T-helper 1 cell treated with Interleukin-12 subunit alpha and Interleukin-12 subunit beta and Interleukin-4 antibody, amounts not matched to agents 30 ng/mL and 1 ng/mL, for 36 hours (primary cell): ENCODE measurements at regions not wholly inside any gene's neighbourhood (a gene's known extent, or its start where the extent isn't known, plus 50 kb on each side); places are given as distances from the start of the nearest gene placed in this dataset.

Experiments used
- intact Hi-C: fragments of 100-400 bp; cut with micrococcal nuclease; formaldehyde crosslinking; loops from one replicate; pipeline ENCODE4 v1.15.1; 2024

GRCh38 chr5:174189654-174190541 is 144.4 kb downstream of the NSG2 start:
- intact Hi-C loops: no loop called here

DNA sequence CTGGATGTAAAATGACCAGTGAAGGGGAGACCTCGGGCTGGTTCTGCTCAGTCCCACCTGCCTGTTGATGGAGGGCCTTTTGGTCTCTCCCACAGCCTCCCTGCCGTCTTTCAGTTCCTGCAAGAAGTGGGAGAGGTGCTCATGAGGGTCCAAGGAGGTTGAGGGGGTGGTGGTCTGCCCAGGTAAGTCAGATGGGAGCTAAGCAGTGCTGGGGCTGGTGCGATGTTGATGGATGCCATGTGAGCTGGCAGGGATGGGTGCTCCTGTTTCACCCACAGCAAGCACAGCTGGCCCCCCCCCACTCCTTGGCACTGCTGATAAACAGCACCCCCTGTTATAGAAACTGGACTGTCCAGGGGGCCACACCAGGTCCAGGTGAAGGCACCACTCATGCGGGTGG is 145.6 kb downstream of the NSG2 start:
- intact Hi-C loops: no loop called here

DNA sequence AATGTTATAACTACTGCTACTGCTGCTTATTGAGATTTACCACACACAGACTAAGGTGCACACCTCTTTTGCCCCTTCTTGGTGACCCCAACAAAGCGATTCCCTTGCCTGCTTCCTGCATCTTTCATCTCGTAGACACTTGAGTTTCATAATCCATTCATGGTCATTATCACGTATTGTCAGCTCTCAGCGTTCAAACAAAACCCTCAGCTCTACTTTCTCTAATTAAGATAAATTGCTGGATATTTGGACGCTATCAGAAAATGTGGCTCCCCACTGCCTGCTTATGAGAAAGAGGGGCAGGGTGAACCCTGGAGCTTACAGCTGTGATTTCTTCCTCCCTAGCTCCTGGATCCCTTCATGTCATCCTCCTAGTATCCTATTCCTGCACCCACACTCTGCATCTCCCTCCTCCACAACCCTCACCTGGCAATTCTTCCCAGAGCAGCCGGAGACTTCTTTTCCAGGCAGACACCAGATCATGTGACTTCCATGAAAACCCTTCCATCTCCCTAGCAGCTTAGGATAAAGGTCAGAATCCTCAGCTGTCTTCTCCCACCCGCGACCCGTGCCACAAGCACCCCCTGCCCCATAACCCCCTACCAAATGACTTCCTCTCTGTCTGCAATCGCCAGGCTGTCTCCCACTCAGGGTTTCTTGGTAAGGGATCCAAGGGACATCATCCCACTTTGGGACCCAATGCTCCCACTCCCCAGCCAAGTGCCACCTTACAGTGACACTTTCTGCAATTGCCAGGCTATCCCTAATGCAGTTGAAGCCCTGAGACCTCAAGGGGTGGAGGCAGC is 146.5 kb downstream of the NSG2 start:
- intact Hi-C loops: no loop called here

GRCh38 chr5:174192901-174193300 is 147.4 kb downstream of the NSG2 start:
- intact Hi-C loops: no loop called here

DNA sequence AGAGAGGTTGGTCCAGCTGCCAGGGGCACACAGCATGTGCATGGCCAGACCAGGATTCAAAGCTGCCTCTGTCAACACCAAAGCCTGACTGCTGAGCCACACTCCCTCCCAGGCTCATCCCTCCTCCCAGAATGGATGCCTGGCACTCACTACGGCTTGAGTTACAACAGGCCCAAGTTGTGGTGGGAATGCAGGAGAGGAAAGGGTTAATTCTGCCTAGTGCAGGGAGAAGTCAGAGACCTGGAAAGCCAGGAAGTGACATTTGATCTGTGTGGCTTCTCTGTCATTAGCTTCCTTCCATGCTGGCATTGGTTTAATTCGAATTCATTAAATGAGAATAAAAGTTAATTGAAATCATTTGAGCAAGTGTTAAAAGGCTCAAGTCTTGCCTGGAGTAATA is 150.0 kb downstream of the NSG2 start:
- intact Hi-C loops: no loop called here

DNA sequence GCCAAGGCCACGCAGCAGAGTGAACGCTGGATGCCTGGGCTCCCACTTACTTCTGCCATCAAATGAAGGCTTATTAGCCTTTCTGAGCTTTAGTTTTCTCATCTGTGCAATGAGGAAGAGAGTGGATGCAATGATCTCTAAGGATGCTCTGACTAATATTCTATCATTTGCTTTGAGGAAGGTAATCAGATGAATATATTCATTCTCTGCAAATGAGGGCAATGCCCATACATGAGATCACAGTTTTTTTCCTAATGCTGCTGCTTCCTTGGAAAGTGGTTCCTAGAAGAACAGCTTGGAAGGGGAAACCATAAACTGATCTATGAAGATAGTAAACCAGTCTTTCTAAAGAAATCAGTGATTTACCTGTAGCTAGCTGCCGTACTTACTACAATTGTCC is 152.4 kb downstream of the NSG2 start:
- intact Hi-C loops: no loop called here

- intact Hi-C loops: no loop called here
Measured at GRCh38 chr5:174198541-174198940, 153.0 kb downstream of the NSG2 start.

GRCh38 chr5:174202996-174203395 is 157.5 kb downstream of the NSG2 start:
- intact Hi-C loops: no loop called here

DNA sequence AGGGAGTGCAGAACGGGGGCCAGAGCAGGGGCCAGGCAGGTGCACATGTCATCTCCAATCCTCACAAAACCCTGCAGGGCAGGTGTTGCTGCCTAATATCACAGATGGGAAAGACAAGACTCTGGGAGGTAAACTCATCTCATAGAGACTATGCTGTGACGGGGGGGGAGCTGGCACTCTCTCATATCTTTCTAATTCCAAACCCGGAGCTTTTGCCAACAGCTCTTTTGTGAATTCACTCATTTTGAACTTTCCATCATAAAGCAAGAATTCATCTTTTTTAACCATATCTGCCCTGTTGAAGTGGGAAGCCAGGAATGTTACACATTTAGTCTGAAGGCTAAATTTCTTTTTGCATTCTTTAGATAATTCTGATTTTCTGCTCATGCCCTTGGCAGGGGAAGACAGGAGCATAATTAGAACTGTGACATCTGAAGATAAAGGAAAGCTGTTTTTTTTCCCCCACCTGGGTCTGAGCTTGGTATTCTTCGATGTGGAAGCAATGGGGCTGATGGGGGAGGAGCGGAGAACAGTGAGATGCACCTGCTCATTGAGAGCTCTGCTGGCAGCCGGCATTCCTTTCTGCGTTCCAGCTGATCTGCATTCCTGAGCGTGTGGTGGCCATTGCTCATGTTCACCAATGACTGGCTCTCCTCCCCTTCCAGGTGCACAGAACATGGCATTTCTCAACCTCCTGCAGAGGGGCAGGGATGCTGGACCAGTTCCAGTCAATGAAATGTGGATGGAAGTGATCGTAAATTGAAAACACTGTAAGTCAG is 159.2 kb downstream of the NSG2 start:
- intact Hi-C loops: no loop called here

GRCh38 chr5:174205939-174206338 is 160.4 kb downstream of the NSG2 start:
- intact Hi-C loops: no loop called here

DNA sequence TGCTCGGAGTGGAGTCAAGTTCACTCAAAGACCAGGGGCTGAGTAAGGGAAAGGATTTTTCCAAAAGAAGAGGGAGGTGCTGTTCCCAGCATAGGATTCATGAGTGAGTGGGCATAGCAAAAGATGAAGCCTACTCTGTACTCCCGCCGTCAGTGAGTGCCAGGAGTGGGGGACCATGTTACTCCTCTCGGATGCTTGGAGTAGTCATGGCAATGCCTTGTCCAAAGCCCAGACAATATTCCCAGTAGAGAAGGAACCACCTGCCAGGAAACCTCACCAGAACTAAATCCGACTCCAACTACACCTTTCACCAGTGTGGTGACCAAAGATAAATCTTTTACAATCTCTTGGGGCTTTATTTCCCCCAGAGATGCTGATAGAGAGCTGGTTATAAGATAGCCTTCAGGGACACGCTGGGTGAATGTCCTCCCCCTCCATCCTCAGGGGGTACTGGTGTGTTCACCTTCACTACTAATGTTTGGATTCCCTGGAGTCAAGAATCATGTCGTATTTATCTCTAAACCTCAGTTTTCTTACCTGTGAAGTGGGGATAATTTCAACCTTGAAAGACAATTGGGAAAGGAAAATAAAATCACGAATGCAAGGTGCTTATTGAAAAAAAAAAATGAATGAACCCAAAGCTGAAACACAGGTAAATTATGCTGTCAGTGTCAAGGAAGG is 165.2 kb downstream of the NSG2 start:
- intact Hi-C loops: no loop called here

DNA sequence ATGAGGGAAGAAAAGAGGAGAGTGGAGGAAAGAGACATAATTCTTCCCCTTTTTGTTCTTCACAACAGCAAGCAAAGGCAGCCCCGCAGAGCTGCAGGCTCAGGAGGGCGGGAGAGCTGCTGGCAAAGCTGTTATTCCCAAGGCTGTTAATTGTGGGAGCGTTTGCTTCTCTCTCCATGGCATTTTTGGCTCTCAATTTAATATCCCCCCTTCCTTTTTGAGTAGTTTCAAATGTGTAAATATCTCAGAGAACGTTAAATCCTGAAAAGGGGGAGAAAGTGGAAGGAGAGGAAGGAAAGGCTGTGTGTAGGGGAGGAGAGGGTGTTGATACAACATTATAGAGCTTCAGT is 165.7 kb downstream of the NSG2 start:
- intact Hi-C loops: no loop called here

DNA sequence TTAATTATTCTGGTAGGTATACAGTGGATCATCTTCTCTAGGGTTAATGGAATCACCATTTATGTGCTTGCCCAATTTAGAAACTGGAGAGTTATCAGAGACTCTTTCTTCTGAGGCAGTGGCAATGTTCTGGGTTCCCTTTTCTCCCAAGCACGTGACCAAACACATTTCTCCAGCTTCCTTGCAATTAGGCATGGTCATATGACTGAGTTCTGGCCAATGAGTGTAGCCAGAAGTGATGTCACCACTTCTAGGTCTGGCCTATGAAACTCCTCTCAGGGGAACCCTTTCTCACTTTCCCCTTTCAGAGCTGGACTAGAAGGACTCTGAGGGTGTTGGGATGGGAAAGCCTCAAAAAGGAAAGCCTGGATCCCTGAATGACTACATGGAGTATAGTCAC is 172.0 kb downstream of the NSG2 start:
- intact Hi-C loops: no loop called here

GRCh38 chr5:174218162-174218561 is 172.7 kb downstream of the NSG2 start:
- intact Hi-C loops: no loop called here

- intact Hi-C loops: no loop called here
Measured at GRCh38 chr5:174220417-174220816, 174.9 kb downstream of the NSG2 start.

GRCh38 chr5:174221436-174221835 is 175.9 kb downstream of the NSG2 start:
- intact Hi-C loops: no loop called here

DNA sequence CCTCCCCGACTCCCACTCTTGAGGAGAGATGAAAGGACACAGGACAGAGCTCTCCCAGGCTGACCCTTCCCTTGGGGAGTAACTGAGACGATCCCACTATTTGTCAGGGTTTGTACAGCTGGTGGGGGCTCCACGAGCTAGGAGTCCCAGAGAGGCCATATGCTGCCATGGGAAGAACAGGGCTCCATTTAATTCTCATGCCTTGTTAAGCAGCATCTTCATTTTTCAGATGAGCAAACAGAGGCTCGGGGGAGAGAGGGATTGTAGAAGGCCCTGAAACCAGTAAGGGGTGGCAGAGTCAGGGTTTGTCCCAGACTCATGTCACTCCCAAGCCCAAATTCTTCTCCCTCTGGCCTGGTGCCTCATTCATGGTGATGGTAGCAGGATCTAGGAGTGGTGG is 176.4 kb downstream of the NSG2 start:
- intact Hi-C loops: no loop called here

GRCh38 chr5:174222891-174223290 is 177.4 kb downstream of the NSG2 start:
- intact Hi-C loops: no loop called here

- intact Hi-C loops: no loop called here
Measured at GRCh38 chr5:174223355-174223754, 177.8 kb downstream of the NSG2 start.

GRCh38 chr5:174229068-174229467 is 183.6 kb downstream of the NSG2 start:
- intact Hi-C loops: no loop called here
